Head of caudate nucleus (tissue), 42 donors: ENCODE measurements at regions not wholly inside any gene's neighbourhood (a gene's known extent, or its start where the extent isn't known, plus 50 kb on each side); places are given as distances from the start of the nearest gene placed in this dataset.
"Not testable (repeated sequence)": the region's sequence is repeated elsewhere in the genome, so short reads cannot be mapped to it uniquely, and the experiment has no call there.

Experiments used
- DNase-seq, 42 donors: peaks; one replicate each; pipeline versions ENCODE4 v3.0.0 to v3.0.0-alpha.2; 2020 to 2021; ENCODE audit warnings: mixed read lengths in 7 of 42
- intact Hi-C: fragments of 100-400 bp; cut with DNase I; formaldehyde crosslinking; loops from one replicate; pipeline ENCODE4 v1.15.0; 2022

DNA sequence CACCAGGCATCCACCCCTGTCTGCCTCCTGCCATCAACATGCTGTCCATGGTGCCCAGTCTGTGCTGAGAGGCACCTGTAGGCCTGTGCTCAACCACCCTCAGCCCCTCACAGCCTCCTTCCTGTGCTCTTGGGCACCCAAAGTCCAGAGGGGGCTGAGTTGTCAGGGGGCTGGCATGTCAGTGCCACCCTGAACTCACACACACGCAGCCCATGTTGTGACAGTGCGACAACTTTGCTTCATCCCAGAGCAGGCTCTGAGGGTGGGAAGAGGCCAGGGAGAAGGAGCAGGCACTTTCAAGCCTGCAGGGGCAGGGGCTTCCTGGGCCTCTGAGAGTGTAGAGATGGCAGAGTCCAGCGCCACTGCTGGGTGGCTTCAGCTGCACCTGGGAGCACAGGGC, 491.0 kb downstream of the TMEM135 start:
- intact Hi-C loops: no loop called here
- no peak for DNase-seq

DNA sequence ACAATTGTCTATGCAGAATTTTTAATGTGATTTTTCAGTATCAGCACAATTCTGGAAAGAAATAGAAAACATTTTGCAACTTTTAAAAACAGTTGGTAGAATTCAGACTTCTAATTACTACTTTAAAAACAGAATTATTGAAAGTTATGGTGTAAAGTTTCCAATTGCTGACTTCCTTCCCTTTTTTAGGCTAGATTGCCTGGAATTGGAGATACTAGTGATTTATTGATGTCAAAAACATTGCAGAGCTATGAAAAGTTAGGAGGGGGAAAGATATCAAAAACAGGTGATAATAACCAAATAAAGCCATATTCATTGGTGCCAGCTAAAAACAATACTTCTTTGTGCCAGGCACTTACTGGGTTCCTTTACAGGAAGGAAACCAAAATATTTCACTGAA, 485.5 kb downstream of the TMEM135 start:
- no peak for DNase-seq
- intact Hi-C loops: no loop called here

DNA sequence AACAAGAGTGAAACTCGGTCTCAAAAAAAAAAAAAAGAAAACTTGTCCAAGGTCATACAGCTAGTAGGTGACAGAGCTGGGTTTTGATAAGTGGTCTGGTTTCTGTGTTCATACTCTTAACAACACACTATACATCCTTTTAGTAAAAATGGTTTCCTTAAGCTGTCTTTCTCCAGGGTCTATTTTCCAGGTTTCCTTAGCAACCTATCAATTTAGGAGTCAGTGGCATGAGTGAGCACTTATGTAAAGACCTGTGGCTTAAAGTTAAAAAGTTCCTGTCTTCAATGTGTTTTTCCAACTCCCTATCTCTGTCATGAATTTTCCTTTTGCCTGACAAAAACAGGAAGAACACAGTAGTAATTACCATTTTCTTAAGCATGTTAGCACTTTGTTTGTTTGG, 480.5 kb downstream of the TMEM135 start:
- intact Hi-C loops: no loop called here

DNA sequence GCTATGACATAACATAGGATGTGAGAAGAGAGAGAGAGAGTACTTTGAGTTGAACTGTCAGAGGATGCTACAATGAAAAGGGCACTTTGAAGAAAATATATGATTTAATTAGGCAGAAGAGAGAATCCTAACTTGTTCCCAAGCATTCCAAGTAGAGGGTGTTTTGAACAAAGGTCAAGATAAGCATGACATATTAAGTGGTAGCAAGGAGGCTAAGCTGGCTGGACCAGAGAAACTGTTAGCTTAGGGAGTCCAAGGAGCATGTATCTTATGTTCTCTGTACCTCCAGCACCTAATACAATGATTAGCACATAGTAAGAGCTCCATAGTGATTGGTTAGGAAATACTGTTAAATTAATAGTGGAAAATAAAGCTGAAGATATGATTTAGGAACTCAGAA, 479.6 kb downstream of the TMEM135 start:
- DNase-seq: no peak
- intact Hi-C loops: no loop called here

More for the DNA sequence above, 480.5 kb downstream of the TMEM135 start:
- no peak for DNase-seq

DNA sequence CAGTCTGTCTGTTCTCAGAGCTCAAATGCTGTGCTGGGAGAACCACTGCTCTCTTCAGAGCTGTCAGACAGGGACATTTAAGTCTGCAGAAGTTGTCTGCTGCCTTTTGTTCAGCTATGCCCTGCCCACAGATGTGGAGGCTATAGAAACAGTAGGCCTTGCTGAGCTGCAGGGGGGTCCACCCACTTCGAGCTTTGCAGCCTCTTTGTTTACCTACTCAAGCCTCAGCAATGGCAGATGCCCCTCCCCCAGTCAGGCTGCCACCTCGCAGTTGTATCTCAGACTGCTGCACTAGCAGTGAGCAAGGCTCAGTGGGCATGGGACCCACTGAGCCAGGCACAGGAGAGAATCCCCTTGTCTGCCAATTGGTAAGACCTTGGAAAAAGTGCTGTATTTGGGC, 470.0 kb downstream of the TMEM135 start:
- intact Hi-C loops, DNase-seq: not testable (repeated sequence)

DNA sequence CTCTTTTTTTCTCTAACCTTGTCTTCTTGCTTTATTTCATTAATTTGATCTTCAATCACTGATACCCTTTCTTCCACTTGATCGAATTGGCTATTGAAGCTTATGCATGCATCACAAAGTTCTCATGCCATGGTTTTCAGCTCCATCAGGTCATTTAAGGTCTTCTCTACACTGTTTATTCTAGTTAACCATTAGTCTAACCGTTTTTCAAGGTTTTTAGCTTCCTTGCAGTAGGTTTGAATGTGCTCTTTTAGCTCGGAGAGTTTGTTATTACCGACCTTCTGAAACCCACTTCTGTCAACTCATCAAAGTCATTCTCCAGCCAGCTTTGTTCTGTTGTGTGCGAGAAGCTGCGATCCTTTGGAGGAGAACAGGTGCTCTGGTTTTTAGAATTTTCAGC, 469.2 kb downstream of the TMEM135 start:
- intact Hi-C loops, DNase-seq: not testable (repeated sequence)

DNA sequence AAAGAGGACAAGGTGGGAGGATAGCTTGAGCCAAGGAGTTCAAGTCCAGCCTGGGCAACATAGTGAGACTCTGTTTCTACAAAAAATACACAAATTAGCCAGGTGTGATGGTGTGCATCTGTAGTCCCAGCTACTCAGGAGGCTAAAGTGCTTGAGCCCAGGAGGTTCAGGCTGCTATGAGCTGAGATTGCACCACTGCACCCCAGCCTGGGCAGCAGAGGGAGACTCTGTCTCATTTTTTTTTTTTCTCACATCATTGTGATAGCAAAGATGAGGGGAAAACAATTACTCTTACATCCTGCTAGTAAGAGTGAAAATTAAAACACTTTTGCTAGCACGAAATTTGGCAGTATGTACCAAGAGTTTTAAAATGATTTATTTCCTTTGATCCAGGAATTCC, 463.7 kb downstream of the TMEM135 start:
- DNase-seq: no peak
- intact Hi-C loops: no loop called here

DNA sequence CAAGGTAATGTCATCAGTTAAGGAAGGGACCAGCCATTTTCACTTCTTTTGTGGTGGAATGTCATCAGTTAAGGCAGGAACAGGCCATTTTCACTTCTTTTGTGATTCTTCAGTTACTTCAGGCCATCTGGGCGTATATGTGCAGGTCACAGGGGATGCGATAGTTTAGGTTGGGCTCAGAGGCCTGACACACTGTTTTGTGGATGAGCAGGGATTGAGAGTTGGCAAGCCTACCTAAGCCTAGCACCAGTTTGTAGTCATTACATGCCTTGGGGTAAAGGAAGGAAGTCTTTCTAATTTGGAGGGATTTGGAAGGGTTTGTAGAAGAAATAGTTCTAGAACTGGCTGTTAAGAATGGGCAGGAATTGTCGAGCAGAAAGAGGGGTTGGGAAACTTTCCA, 457.2 kb downstream of the TMEM135 start:
- DNase-seq, intact Hi-C loops: not testable (repeated sequence)

DNA sequence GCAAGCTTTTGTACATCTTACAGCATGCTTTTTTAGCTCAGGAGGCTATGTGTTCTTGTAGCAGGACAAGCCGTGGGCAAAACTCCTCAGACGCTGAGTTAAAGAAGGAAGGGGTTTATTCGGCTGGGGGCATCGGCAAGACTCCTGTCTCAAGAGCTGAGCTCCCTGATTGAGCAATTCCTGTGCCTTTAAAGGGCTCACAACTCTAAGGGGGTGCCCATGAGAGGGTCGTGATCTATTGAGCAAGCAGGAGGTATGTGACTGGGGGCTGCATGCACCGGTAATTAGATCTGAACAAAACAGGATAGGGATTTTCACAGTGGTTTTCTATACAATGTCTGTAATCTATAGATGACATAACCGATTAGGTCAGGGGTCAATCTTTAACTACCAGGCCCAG, 456.3 kb downstream of the TMEM135 start:
- DNase-seq, intact Hi-C loops: not testable (repeated sequence)

DNA sequence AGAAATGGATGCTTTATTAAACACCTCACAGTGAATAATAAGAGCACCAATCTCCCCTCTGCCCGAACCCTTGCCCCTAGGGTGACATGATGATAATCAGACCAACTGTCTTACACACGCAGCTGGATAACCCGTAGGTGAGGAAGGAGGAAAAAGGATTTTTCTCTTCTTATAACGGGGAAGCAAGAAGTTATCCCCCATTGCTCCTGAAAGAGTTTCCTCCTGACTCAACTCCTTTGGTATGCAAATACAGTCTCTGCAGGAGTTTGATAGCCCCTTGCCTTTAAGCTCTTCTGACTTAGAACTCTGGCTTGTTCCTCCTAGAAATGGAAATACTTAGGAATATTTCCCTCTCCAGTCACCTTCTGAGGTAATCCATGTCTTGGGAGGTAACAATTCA, 455.8 kb downstream of the TMEM135 start:
- intact Hi-C loops: no loop called here
- no peak for DNase-seq

DNA sequence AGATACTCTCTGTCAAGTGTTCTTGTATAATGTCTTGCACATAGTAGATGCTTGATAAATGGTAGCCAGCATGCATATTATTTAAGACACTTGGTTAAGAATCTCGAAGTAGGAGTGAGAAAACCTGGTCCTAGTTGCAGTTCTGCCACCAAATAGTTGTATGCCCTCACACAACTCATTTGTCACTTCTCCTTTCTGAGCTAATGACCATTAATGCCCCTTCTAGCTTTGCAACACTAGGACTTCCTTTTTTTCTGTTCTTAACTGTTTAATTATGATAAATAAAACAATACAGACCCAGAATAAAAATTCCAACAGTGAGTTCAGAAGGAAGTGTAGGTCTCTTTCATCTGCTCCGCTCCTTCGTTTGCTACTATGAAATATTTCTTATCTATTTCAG, 453.6 kb downstream of the TMEM135 start:
- intact Hi-C loops: no loop called here
- DNase-seq: no peak

DNA sequence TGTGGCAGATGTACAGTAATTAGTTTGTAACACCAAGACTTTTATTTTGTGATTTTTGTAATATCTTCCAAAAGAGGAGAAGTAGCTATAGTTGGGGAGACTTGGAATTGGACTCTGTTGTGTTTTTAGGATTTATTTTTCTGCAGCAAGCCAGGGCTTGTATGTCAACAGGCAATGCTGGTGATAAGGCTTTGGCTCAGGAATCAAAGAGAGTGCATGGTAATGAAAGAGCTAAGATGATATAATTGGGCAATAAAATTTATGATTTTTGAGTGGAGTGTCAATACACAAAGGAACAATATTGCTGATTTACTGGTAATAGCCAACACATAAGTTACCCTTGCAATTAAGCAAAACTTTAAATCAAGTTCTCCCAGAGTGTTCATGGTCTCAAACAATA, 452.9 kb downstream of the TMEM135 start:
- DNase-seq: no peak
- intact Hi-C loops: no loop called here

DNA sequence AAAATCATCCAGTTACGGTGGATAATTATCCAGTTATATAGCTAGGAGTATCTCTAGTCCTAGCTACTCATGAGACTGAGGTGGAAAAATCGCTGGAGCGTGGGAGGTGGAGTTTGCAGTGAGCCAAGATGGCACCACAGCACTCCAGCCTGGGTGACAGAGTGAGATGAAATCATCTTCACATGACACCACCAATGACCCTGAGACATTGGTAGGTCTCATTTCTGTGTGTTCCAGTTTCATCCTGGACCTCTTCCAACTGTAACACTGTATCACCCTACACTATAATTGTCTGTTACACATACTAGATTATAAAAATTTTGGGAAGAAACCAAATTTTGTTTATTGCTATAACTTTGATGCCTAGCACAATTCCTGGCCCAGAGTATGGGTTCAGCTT, 446.8 kb downstream of the TMEM135 start:
- no peak for DNase-seq
- intact Hi-C loops: no loop called here

DNA sequence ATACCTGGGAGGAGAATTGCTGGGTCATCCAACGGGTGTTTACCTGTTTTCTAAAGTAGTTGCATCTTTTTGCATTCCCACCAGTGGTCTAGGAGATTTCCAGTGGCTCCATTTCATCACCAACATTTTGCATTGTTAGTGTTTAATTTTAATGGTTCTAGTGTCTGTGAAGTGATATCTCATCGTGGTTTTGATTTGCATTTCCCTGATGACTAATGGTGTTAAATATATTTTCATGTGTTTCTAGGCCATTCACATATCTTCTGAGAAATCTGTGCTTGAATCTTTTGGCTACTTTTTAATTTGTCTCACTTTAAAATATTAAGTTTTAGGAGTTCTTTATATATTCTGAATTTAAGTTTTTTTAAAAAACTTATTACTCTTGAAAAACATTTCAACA, 439.6 kb downstream of the TMEM135 start:
- intact Hi-C loops: no loop called here

DNA sequence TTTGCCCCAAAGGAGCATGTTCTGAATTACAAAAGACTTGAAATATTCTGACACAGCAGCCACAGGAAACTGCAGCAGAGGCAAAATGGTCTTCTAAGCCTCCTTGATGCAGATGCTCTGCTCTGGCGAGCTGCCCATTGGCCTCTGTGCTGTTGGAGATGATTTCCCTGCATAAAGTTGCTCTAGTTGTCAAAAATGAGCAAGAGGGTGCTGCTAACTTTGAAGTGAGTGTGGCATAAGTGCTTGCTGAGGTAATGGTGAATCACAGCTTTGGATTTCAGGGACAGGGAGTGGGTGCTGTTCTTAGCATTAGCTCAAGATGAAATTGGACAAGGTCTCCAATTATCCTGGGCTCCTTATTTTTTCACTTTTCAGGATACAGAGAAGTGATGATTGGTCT, 435.4 kb downstream of the TMEM135 start:
- intact Hi-C loops: no loop called here
- DNase-seq: peak in 10 of 42 donors; percentile 5 to 44 (median 14)

More for the DNA sequence above, 439.6 kb downstream of the TMEM135 start:
- DNase-seq: no peak

DNA sequence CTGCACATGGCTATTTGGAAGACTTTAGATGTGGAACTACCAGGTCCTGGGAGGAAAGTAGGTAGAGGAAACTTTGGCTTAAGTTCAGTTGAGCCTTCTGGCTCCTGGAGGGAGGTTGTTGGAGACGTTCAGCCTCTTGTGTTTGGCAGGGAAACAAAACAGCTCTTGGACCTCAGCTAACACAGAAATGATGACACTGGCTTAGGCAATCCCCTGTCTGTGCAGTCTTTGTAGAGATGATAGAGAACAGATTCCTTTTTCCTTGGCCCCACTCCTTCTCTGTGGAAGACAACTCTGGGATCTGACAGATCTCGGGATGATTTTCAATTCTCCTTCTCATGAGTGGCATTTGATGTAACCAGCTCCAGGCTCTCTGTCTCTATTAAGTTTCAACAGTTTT, 428.5 kb downstream of the TMEM135 start:
- no peak for DNase-seq
- intact Hi-C loops: no loop called here

DNA sequence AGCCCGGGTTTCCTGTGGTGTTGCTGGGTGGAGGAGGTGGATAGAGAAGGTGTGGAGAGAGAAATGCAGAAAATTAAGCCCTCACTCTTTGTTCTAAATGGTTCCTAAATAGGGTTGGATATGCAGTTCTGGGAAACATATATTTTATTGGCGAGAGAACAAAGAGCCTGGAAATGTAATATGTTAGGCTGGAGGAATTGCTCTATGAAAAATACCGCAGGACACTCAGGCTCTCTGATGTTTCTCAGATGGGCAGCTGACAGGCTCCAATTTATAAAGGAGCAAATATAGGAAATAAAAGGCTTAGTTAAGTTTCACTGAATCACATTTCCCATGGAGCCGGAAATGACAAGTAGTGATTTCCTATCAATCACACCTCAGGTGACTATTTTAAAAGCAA, 428.0 kb downstream of the TMEM135 start:
- intact Hi-C loops: no loop called here
- DNase-seq: no peak

DNA sequence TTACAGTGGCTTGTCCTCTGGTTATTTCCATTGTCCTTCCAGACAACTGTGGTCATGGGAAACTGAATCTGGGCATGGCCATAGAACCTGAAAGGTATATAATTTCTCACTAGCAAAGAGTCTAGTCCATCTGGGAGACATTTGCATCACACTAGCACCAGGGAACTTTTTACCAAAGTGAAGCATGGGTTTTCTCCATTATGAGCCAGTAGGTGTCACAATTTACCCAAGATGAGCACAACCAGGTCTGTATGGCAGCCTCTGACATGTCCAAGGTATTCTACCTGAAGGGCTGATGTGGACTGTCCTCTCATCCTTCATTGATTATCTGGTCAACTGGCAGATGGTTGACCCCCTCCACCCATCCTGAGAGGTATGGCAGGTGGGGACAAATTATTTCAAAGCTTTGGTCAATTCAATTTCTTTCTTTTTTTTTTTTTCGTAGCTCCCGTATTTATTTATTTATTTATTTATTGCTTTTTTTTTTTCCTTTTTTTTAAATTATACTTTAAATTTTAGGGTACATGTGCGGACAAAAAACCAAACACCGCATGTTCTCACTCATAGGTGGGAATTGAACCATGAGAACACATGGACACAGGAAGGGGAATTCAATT, 425.9 kb downstream of the TMEM135 start:
- peak in 10 of 42 donors; percentile 3 to 46 (median 11) for DNase-seq
- intact Hi-C loops: no loop called here

DNA sequence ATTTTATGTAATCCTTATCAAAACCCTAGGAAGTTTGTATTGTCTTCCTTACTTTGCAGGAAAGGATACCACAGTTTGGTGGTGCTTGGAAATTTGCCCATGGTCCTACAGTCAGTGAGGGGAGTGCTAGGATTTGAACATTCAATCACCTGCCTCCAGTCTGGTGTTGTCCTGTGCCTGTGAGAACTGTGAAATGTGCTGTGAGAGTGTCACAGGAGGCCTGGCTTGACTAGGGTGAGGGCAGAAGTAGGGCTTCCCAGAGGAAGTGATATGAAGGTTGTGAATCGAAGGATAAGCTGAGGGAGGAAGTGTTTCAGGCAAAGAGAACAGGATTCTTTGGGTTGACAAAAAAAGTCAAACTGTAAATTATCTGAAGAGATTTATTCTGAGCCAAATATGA, 424.4 kb downstream of the TMEM135 start:
- no peak for DNase-seq
- intact Hi-C loops: no loop called here

DNA sequence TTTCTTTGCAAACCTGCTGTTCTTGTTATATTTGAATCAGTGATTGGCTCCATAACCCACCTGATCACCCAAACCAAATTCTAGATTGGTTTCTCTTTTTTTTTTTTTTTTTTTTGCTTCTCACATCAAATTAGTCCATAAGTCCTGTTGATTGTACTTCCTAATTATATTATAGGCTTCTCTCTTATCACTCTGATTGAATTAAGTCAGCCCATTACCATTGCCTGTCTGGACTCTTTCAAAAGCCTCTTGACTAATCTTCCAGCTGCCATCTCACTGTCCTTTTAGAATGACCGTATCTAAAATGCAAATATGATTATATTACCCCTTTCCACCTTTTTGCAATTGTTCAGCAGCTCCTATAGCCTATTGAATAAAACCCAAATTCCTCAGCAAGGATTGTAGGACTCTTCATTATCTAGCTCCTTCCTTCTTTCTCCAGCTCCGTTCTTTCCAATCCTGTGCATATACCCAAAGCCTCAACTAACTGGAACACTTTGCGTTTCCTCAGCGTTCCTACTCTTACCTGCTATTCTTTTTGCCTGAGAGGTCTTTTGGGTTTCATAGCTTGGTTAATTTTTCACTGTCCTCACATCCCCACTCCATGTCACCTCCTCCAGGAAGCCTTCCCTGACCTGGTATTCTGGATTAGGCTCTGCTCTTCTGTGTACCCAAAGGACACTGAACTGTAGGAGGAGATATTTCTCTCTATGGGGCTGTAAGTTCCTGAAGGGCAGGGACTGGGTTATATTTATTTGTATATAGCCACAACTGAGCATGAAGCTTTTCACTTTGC, 423.3 kb downstream of the TMEM135 start:
- DNase-seq: no peak
- intact Hi-C loops: no loop called here

DNA sequence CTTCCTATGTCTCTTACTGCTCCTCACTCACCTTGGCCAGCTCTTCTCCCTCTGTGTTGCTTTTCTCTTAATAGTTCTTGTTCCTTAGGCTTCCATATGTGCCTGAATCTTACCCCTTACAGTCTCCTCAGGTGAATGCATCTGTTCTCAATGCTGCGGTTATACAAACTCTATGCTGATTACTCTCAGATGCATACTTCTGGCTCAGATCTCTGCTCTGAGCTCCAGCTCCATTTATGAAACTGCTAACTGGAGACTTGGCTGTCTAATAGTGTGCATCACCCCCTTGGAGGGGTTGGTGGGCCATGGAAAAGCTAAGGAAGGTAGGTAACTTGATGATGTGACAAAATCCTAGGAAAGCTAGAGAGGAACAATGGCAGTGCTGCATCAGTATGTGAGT, 422.5 kb downstream of the TMEM135 start:
- DNase-seq: no peak
- intact Hi-C loops: no loop called here
